Upper lobe of left lung (tissue), 4 donors: ENCODE measurements at regions not wholly inside any gene's neighbourhood (a gene's known extent, or its start where the extent isn't known, plus 50 kb on each side); places are given as distances from the start of the nearest gene placed in this dataset.

ENCODE experiments used
- CTCF ChIP-seq, 6 experiments: fragments of 450-650 bp in 4 of 6; fragments of 200-600 bp in 2 of 6; sonication (generic) in 2 of 6; IDR thresholded peaks; one replicate each; pipeline ENCODE4 v1.5.1; 2016 to 2019; ENCODE audit warnings: antibody characterized with exemption in 6 of 6
- POLR2A ChIP-seq, 4 donors: fragments of 450-650 bp; IDR thresholded peaks; one replicate each; pipeline ENCODE4 v1.5.1; 2016 to 2017; ENCODE audit warnings: antibody characterized with exemption in 4 of 4, mild to moderate bottlenecking in 2 of 4

GRCh38 chr12:19726122-19726521 lies 286.8 kb downstream of the AEBP2 start:
- TF ChIP-seq CTCF (IDR thresholded peaks at IDR 0.05) (no peak), POLR2A (IDR thresholded peaks at IDR 0.05) (no peak)
